Epithelial cell of esophagus (primary cell): ENCODE measurements at regions not wholly inside any gene's neighbourhood (a gene's known extent, or its start where the extent isn't known, plus 50 kb on each side); places are given as distances from the start of the nearest gene placed in this dataset.
"Not testable (repeated sequence)": the region's sequence is repeated elsewhere in the genome, so short reads cannot be mapped to it uniquely, and the experiment has no call there.

Experiments
- DNase-seq: peaks from one replicate; pipeline ENCODE4 v3.0.0; 2010; ENCODE audit warnings: low read depth
- H3K4me3 ChIP-seq: 2 replicates; pipeline ENCODE4 v1.5.1; 2011; ENCODE audit warnings: mild to moderate bottlenecking, low read length, control low read depth
- TF ChIP-seq, protein P1 (sequence below): IDR thresholded peaks from 2 replicates; pipeline ENCODE4 v1.5.1; 2011; ENCODE audit warnings: low read depth, mild to moderate bottlenecking, low read length, control low read depth, inconsistent platforms; ENCODE audit not compliant: insufficient read depth; ENCODE audit errors: missing control alignments

DNA sequence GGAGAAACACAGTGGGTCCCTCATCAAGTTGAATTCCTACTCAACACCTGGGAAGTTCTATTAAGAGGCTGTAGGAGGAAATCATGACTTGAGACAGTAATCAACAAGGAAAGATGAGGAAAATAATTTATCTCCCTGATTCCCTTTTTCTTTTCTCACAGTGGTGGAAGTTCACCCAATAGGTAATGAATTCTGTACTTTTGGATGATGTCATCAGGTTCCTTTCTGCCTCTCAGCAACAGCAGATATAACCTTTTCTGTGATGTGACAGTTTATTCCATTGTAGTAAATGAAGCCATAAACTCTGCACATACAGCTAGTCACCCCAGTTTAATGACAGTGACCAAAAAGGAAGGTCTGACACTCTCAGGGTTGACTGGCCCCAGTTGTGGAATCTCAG lies 1265.0 kb downstream of the NXPH1 start:
- TF ChIP-seq, protein P1, sequence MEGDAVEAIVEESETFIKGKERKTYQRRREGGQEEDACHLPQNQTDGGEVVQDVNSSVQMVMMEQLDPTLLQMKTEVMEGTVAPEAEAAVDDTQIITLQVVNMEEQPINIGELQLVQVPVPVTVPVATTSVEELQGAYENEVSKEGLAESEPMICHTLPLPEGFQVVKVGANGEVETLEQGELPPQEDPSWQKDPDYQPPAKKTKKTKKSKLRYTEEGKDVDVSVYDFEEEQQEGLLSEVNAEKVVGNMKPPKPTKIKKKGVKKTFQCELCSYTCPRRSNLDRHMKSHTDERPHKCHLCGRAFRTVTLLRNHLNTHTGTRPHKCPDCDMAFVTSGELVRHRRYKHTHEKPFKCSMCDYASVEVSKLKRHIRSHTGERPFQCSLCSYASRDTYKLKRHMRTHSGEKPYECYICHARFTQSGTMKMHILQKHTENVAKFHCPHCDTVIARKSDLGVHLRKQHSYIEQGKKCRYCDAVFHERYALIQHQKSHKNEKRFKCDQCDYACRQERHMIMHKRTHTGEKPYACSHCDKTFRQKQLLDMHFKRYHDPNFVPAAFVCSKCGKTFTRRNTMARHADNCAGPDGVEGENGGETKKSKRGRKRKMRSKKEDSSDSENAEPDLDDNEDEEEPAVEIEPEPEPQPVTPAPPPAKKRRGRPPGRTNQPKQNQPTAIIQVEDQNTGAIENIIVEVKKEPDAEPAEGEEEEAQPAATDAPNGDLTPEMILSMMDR, result no peak
- no peak for DNase-seq
- no peak overlapping the region for H3K4me3 ChIP-seq

DNA sequence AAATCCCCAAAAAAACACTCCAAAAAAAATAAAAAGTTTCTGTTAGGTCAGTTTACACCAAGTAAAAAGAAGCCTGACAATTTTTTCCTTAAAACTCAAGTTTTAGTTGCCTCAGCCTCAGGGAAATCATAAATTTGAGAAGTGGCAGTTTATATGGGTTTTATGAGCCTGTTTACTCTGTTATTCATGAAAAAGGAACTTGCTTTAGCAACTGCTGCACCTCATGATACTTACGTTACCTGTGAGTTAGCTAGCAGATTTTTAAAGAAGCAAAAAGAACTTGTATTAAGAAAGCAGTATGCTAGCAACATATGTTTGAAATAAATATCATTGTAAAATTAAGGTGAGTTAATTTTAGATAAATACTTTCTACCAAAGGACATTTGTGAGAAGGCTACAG lies 1264.5 kb upstream of the PHF14 start:
- TF ChIP-seq, protein P1, result no peak
- DNase-seq, result no peak
- no peak overlapping the region for H3K4me3 ChIP-seq

DNA sequence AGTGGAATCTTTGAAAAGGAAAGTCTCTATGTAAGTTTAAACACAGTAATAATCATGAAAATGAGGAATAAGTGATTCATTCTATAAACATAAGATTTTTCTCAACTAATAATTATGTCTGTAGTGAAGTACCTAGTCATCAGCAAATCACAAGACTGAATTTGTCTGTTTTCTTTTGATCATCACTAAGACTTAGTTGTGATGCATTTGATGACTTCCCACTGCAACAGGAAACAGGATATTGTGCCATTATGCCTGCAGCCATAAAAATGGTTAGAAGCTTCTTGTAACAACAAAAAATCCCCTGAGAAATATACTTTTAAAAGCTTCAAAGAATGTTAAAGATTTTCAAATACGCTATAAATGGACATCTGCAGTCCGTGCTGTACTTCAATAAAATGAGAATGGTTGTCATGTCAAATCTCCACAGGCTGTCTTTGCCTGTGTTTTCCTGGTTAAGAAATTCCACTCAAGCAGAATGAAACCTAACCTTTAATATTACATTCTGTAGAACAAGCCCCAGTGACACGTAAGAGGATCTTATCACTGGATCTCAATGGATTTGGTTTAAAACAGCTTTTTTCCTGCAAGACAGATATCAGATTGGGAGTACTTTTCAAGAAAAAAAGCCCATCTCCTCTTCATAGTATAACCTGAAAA lies 1262.3 kb upstream of the PHF14 start:
- TF ChIP-seq, protein P1, result no peak
- H3K4me3 ChIP-seq, result no peak overlapping the region
- DNase-seq, result peak; percentile 2

DNA sequence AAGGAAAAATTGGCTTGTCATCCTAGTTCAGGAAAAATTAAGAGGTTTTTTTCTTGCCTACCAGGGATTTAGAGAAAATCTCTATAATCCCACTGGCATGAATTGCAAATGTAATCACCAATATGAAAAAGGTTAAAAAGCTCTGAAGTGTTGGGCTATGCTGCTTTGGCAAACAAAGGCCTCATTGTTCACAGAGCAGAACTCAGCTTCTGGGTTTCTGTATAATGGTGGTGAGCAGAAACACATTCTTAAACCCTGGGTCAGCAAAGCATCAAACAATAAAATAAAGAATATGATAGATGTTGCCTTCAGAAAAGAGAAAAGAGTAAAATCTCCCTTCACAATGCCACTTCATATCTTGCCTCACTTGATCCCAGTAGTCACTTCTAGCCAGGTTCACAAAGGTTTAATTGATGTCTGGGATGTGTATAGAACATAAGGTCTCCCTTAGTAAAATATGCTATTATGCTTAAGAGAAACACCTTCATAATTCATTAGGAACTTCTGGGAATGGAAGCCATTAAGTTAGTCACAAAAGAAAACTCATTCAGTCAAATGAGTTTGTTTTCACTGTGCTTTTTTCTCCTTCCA lies 1255.5 kb upstream of the PHF14 start:
- no peak for DNase-seq
- no peak overlapping the region for H3K4me3 ChIP-seq
- TF ChIP-seq, protein P1, result no peak

DNA sequence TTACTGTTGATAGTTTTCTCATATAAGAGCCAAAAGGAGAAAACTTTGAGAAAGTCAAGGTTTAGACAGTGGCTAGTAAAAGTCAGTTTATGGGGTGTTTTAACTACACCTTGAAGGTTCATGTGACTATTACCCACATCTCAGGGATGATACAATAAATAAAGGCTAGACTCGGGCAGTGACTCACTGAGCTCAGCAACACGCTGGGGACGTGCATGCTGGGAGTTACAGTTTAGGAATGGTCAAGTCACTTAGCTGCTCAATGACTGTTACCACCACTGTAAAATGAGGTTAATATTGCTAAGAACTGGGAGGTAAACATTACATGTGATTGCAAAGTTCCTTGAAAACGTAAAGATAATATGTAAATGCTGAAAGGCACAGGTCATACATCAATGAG lies 1254.4 kb upstream of the PHF14 start:
- TF ChIP-seq, protein P1, result no peak
- H3K4me3 ChIP-seq, result no peak overlapping the region

DNA sequence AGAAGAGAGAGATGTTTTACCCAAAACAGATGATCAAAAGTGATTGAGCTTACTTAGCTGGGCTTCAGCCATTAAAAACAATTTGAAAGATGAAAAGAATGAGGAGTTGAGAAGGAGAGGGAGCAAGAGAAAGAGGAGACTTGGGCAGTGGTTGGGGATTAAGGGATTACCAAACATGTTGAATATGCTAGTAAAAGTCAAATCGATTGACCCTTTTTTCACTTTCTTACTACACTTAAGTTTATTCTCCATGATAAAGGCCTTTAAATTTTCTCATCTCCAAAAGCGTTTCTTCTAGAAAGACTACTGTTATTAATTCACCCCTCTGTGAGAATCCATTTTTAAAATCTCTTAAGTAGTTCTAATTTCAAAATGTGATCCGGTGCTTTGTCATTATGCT lies 1254.0 kb upstream of the PHF14 start:
- TF ChIP-seq, protein P1, result no peak
- DNase-seq, result no peak
- no peak overlapping the region for H3K4me3 ChIP-seq

More for the DNA sequence above, 1254.4 kb upstream of the PHF14 start:
- no peak for DNase-seq

DNA sequence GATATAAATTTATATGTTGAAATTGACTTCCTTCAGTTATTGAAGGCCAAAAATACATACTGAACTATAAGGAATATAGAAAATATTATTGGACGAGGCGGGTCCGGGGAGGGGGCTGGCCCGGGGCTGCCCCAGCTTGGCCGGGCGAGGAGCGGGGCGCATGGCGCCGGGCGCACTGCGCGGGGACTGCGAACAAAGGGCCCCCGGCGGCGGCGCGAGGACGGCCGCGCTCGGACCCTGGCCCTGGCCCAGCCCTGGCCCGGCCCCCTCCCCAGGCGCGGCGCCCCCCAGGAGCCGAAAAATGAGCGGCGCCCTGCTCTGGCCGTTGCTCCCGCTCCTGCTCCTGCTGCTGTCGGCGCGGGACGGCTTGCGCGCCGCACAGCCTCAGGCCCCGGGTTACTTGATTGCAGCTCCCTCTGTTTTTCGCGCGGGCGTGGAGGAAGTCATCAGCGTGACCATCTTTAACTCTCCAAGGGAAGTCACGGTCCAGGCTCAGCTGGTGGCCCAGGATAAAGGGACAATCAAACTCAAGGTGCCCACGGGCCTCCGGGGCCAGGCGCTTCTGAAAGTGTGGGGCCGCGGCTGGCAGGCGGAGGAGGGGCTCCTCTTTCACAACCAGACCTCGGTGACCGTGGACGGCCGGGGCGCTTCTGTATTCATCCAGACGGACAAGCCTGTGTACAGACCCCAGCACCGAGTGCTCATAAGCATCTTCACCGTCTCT lies 1247.6 kb upstream of the PHF14 start:
- DNase-seq, H3K4me3 ChIP-seq: not testable (repeated sequence)

DNA sequence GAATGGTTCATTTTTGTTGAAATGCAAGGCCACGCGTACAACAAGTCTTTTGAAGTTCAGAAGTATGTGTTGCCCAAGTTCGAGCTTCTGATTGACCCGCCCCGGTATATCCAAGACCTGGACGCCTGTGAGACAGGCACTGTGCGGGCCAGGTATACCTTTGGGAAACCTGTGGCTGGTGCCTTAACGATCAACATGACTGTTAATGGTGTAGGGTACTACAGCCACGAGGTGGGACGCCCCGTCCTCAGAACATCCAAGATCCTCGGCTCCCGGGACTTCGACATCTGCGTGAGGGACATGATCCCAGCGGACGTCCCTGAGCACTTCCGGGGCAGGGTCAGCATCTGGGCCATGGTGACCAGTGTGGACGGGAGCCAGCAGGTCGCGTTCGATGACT lies 1246.9 kb upstream of the PHF14 start:
- not testable (repeated sequence) for DNase-seq

DNA sequence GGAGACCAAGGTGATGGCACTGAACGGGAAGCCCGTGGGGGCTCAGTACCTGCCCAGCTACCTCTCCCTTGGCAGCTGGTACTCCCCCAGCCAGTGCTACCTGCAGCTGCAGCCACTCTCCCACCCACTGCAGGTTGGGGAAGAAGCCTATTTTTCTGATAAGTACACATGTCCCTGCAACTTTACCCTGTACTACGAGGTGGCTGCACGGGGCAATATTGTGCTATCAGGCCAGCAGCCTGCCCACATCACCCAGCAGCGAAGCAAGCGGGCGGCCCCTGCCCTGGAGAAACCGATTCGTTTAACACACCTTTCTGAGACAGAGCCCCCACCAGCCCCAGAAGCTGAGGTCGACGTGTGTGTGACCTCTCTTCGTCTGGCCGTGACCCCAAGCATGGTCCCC lies 1246.2 kb upstream of the PHF14 start:
- DNase-seq, H3K4me3 ChIP-seq: not testable (repeated sequence)

More for the DNA sequence above, 1246.9 kb upstream of the PHF14 start:
- H3K4me3 ChIP-seq, result not testable (repeated sequence)

DNA sequence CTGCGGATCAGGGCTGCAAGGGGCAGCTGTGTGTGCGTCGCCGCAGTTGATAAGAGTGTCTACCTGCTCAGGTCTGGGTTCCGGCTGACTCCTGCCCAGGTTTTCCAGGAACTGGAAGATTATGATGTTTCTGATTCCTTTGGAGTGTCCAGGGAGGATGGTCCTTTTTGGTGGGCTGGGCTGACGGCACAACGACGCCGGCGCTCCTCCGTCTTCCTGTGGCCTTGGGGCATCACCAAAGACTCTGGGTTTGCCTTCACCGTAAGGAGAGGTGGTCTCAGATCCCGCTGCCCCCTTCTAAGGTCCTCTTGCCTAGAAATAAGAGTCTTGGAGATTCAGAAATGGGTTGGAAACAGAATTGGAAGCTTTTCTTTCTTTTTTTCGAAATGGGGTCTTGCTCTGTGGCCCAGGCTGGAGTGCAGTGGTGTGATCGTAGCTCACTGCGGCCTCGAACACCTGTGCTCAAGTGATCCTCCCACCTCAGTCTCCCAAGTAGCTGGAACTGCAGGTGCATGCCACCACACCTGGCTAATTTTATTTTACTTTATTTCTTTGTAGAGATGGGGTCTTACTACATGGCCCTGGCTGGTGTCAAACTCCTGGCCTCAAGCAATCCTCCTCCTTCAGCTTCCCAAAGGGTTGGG lies 1245.5 kb upstream of the PHF14 start:
- not testable (repeated sequence) for H3K4me3 ChIP-seq

More for the DNA sequence above, 1245.5 kb upstream of the PHF14 start:
- not testable (repeated sequence) for DNase-seq
